HK-2 (cell line): ENCODE measurements at regions not wholly inside any gene's neighbourhood (a gene's known extent, or its start where the extent isn't known, plus 50 kb on each side); places are given as distances from the start of the nearest gene placed in this dataset.
"Not testable (repeated sequence)": the region's sequence is repeated elsewhere in the genome, so short reads cannot be mapped to it uniquely, and the experiment has no call there.

ENCODE experiments used
- DNase-seq: peaks from one replicate; pipeline ENCODE4 v3.0.0-alpha.2; 2018; ENCODE audit not compliant: unreplicated experiment

GRCh38 chr3:153746211-153746610 lies 375.0 kb upstream of the ARHGEF26 start:
- no peak for DNase-seq

DNA sequence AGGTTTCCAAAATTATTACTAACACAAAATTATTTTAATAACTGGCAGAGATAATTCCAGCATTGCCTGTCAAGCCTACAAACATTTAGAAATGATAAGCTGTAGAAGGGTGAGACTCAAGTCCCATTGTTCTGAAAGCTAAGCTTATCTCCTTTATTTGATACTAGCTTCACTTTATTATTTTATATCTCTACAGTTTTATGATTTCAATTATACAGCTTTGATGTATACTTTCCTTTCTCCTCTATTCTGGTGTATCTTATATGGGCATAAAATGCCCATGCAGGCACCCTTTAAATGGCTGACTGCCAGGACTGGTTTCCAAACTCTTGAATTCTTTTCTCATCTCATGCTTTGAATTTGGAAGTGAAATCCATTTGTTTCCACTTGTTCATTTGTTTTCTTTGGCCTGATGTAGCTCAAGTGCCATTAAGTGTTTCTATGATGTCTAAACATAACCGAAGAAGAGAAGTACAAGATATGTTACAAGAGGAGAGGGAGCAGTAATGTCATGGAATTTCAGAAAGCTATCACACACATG lies 372.1 kb upstream of the ARHGEF26 start:
- no peak for DNase-seq

GRCh38 chr3:153752405-153753027 lies 368.7 kb upstream of the ARHGEF26 start:
- DNase-seq: no peak

DNA sequence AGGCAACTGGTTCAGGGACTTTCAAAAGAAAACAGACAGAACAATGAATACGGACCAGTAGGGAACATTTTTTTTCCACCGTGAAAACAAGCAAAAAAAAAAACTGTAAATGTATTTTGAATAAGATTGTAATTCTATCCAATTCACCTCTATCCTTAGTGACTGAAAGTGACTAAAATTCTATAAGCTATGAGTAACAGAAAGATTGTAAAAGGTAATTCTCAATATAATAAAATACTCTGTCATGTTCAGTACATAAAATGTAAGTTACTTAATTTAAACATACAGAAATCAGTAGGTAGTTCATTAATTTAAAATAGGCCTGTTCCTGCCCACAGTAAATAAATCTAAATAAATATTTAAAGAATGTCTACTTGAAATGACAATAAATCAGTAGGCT lies 368.2 kb upstream of the ARHGEF26 start:
- DNase-seq: no peak

DNA sequence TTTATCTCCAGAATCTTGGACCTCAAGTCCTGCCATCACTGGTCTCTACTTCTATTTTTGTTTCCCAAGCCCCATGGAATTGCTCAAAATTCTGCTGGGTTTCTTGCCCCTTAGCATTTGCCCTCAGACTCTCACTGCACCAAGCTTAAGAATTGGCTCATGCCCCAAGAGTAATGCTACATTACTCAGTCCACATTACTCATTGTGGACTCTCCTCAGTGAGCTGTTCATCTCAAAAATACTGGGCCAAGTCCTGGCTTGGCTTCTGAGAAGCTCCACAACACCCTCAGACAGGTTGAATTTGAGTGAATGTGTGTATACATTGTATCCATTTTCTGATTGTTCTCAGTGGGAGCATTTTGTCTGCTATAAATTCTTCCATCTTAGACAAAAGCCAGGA lies 364.4 kb upstream of the ARHGEF26 start:
- DNase-seq: no peak

- DNase-seq: no peak
These were observed 363.4 kb upstream of the ARHGEF26 start for GRCh38 chr3:153757839-153758238.

DNA sequence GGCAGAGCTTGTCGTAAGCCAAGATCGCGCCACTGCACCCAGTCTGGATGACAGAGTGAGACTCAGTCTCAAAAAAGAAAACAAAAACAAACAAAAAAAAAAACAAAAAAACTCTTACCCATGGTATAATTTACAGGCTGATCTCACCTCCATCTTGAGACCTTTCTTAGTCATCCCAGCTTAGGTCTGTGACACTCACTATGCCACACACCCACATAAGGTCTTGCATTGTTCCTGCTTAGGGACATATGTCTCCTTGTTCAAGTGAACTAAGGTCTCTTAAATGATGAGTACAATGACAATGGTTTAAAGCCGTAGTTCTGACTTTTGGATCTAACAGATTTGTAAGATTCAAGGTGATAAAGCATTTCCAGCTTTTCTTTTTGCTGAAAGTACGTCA lies 360.2 kb upstream of the ARHGEF26 start:
- DNase-seq: no peak

DNA sequence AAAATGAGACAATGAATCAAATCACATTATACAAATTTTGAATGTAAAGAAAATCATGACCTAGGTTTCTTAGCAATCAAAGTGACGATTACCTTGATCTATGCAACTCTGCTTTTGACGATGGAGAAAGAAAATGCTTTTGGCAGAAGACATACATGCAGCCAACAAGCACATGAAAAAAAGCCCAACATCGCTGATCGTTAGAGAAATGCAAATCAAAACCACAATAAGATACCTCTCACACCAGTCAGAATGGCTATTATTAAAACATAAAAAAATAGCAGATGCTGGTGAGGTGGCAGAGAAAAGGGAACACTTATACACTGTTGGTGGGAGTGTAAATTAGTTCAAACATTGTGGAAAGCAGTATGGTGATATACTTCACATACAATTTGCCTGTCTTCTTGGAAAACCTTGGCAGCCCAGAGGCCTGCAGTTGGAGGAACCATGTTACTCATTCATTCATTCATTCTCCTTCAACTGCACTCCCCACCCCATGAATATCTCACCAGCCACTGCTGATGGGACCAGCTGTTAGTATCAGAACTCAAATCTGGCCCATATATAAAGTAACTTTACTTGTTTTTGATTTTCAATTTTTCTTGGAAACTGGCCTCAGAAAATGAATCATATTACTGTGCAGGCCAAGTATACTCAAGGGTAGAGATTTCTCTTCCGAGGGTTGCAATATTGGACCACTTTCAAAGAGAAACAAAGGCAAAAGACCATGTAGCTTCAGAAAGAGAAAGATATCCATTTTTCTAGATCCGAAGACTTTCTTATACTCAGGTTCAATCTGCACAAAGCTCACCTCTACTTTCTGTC lies 358.6 kb upstream of the ARHGEF26 start:
- DNase-seq: no peak

GRCh38 chr3:153767601-153768560 lies 353.3 kb upstream of the ARHGEF26 start:
- DNase-seq: no peak

- DNase-seq: peak; percentile 44
These were observed 352.4 kb upstream of the ARHGEF26 start for GRCh38 chr3:153768561-153769469.

DNA sequence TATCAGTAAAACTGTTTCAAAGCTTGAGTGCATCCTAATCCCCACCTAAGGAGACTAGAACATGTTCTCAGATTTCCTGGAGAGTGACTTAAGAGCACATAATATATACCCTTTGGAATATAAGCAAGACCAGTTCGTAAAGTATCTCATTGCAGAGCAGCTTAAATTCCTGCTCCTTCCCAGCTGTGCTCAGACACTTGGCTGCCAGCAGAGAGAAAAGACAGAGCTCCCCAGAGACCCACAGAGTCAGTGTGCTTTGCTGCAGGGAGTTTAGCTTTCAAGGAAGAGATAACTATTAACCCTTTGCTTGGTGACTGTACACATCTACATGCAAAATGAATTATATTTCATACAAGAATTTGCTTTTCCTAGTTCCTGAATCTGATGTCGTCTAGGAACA lies 338.1 kb upstream of the ARHGEF26 start:
- no peak for DNase-seq

DNA sequence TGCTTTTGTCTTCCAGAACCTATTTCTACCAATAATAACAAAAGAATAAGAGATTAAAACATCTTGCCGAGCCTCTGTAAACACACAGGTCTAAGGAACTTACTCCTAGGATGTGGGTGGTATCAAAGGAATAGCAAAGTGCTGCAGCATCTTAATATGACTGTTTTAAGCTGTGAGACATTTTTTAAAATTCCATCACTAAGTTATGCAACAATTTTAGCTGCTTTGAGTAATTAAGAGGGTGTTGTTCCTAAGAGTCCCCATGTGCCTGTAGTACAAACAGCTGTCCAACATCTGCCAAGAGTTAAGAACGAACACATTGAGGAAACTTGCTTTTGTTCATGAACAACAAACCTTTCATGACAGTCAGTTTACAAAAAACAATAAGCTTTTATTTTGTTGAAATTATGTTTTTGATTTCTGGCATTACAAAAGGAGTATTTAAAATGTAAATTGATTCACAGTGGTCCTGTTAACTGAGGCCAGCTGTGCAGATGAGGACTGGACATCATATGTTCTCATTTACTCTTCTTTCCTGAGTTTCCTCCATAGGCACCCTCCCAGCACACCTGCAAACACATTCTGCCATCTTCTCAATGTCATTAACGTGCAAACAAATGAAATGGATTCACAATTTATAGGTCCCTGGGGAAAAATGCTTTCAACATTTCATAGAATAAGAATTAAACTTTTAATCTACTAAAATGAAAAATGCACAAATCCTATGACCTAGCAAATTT lies 337.3 kb upstream of the ARHGEF26 start:
- no peak for DNase-seq

DNA sequence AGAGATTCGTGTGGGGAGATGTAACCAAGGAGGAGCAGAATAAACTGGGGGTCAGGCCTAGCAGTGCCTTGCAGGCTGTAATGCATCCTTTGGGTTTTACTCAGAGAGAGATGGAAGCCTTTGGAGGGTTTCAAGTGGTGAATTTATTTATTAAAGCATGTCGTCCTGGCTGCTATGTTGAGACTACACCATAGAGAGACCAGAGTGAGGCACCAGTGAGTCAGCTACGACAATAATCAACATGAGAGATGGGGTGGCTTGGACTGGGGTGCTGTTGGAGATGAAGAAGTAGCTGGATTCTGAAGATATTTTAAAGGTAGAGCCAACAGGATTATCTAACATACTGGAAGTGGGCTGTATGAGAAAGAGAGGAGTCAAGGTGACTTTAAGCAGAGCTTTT lies 335.3 kb upstream of the ARHGEF26 start:
- no peak for DNase-seq

DNA sequence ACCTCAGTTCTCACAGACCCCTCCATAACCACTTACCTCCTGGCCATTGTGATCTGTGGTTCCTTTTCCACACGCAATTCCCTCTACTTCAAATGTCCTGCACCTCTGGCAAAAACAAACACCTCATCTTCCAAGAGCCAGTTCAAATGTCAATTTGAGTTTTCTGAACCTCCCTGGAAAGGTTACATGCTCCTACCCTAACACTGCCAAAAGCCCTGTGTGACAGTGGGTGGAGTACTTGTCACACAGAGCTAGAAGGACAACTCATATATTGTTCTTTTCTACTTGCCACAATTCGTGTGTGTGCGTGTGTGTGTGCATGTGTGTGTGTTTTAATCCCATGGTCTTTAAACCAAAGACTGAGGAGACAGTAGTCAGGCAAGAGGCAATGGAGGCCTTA lies 331.8 kb upstream of the ARHGEF26 start:
- no peak for DNase-seq

DNA sequence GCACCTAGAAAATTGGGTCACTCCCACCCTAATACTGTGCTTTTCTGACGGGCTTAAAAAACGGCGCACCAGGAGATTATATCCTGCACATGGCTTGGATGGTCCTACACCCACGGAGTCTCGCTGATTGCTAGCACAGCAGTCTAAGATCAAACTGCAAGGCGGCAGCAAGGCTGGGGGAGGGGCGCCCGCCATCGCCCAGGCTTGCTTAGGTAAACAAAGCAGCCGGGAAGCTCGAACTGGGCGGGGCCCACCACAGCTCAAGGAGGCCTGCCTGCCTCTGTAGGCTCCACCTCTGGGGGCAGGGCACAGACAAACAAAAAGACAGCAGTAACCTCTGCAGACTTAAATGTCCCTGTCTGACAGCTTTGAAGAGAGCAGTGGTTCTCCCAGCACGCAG lies 324.1 kb upstream of the ARHGEF26 start:
- DNase-seq: not testable (repeated sequence)

DNA sequence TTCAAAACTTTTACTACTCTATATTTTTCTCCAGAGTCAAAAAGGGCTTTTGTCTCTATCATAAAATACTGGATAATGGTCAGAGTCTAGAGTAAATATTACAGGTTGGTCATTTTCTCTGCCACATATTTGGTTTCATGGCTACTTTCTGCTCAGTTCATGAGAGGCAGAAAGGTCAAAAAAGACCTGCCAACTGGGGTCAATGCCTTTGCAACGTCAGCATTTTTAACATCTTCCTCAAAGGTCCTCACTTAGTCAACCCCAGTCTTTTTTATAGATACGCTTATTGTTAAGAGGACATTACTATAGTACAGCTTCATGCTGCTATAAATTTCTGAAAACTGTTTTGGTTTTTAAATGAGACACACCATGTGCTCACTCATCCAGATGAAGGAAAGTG lies 312.1 kb upstream of the ARHGEF26 start:
- no peak for DNase-seq

DNA sequence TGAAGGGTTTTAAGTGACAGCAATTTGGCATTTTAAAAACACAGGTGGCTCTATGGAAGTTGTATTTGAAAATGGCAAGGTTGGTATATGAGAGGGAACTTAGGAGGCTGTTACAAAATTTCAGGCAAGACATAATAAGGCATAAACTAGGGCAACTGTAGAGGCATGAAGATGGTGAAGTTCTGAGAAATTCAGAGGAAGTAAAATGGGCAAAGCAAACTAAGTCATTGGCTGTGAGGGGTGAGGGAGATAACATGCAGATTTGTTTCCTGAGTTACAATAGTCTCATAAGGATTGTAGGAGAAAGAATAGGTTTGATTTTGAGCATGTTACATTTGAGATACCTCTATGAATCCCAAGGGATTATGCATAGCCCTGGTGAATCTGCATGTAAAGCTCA lies 302.9 kb upstream of the ARHGEF26 start:
- DNase-seq: no peak

DNA sequence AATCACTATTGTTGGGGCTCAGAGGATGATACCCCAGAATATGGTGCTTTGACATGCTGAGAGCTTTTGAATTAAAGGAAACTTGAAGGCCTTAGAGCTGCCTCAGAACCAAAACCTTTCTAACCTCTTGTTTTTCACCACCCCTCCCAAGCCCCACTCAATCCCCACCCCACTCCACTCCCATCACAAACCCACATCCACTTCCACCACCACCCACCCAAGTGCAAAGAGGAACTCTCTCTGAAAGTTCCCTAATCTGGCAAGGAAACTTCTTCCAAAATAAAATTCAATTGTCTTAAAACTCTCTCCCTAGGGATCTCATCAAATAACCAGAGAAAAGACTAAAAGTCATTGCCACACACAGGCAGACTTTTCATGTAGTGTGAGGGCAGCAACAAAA lies 301.2 kb upstream of the ARHGEF26 start:
- DNase-seq: no peak

GRCh38 chr3:153828346-153828745 lies 292.8 kb upstream of the ARHGEF26 start:
- peak; percentile 10 for DNase-seq

DNA sequence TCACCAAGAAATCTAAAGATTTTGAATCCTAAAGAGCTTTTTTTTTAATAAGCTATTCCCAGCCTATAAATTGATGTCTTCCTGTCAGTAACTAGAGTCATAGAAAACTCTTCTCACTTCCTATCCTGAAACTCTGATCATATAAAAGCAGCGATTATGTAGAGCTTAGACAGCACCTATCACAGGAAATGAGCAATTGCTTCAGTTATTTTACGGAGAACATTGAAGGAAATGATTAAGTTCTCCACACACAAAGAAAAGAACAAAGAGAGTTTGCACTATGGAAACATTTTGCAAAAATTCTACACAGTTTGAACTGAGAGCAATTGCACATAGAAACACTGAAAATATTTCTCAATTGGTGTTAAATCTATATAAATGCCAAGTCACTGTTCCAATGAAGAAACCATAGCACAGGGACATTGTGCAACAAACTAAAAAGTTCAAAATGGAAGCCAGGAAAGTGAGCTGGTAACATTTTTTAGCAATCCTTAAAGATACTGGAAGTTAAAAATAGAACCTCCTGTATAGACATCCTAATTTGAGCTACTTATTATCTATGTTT lies 291.5 kb upstream of the ARHGEF26 start:
- no peak for DNase-seq
